ENCODE measurements at regions not wholly inside any gene's neighbourhood (a gene's known extent, or its start where the extent isn't known, plus 50 kb on each side); places are given as distances from the start of the nearest gene placed in this dataset.
A peak's percentile ranks its signal among the peaks of the same experiment; 100 is the strongest.

DNA sequence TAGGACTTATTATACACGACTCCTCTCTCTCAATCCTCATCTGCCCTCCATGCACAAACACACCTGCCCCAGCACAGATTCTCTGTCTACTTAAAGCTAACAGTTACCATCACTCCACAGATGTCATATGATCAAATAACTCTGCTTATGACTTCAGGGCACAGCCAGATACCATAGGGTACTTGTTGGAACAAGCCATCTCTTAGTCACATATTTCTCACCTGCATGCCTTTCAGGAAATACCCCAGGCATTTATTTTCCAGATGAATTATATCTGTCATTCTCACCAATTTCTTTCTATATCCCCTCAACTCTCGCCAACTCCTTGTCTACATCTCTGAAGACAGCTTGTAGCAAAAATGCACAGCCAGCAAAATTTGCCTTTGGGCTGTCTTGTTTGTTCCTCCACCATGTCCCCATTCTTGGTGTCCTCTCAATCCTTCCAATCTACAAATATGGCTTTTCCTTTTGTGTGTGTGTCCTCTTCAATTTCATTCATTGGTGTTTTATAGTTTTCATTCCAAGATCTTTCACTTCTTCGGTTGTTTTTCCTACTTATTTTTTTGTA is 353.9 kb upstream of the CAMK1G start:
- TF ChIP-seq POLR2A (IDR thresholded peaks at IDR 0.05): no peak
- no peak for TF ChIP-seq CTCF (IDR thresholded peaks at IDR 0.05)
- TF ChIP-seq POLR2AphosphoS5 (IDR thresholded peaks at IDR 0.05; ENCODE audit: insufficient read depth in 1 of 2, low read depth in 1 of 2): peak in 1 of 2 donors; percentile 64
